Neural crest cell (in vitro differentiated cells): ENCODE measurements at regions not wholly inside any gene's neighbourhood (a gene's known extent, or its start where the extent isn't known, plus 50 kb on each side); places are given as distances from the start of the nearest gene placed in this dataset.

Source experiments
- DNase-seq: peaks from one replicate; pipeline ENCODE4 v3.0.0; 2021; ENCODE audit warnings: low read depth, mixed read lengths, low spot score
- H3K27ac Mint-ChIP-seq: one replicate; pipeline ENCODE4 v1.8.0; 2021; ENCODE audit warnings: mild to moderate bottlenecking, mixed read lengths; ENCODE audit not compliant: unreplicated experiment
- H3K27me3 Mint-ChIP-seq: 2 replicates; pipeline ENCODE4 v1.8.0; 2021; ENCODE audit warnings: low read depth, mild to moderate bottlenecking, mixed read lengths
- H3K36me3 Mint-ChIP-seq: 2 replicates; pipeline ENCODE4 v1.8.0; 2021; ENCODE audit warnings: low read depth, mild to moderate bottlenecking, mixed read lengths
- H3K4me1 Mint-ChIP-seq: 2 replicates; pipeline ENCODE4 v1.8.0; 2021; ENCODE audit warnings: mixed read lengths
- H3K4me3 Mint-ChIP-seq: one replicate; pipeline ENCODE4 v1.8.0; 2021; ENCODE audit warnings: mild to moderate bottlenecking, mixed read lengths
- H3K9me3 Mint-ChIP-seq: 2 replicates; pipeline ENCODE4 v1.8.0; 2021; ENCODE audit warnings: mixed read lengths
- CTCF ChIP-seq: fragments of 200-600 bp; sonication (generic); conservative IDR thresholded peaks from 2 replicates; pipeline ENCODE4 v1.5.0; 2021; ENCODE audit warnings: antibody characterized with exemption, mild to moderate bottlenecking

GRCh38 chr1:58932859-58933598 is 149.2 kb upstream of the JUN start:
- H3K36me3 Mint-ChIP-seq = no peaks in the 10 kb centered on the region
- peaks cover 9% of the 10 kb centered on the region for H3K4me1 Mint-ChIP-seq
- DNase-seq = no peak
- H3K27me3 Mint-ChIP-seq = no peaks in the 10 kb centered on the region
- no peak overlapping the region for H3K4me3 Mint-ChIP-seq
- peaks cover 4% of the 10 kb centered on the region for H3K9me3 Mint-ChIP-seq
- peak overlapping the region; percentile 8 for H3K27ac Mint-ChIP-seq
- TF ChIP-seq CTCF = no peak

- peaks cover 4% of the 10 kb centered on the region for H3K9me3 Mint-ChIP-seq
- H3K27ac Mint-ChIP-seq = no peak overlapping the region
- no peak overlapping the region for H3K4me3 Mint-ChIP-seq
- H3K27me3 Mint-ChIP-seq = no peaks in the 10 kb centered on the region
- no peaks in the 10 kb centered on the region for H3K36me3 Mint-ChIP-seq
- DNase-seq = no peak
- H3K4me1 Mint-ChIP-seq = peaks cover 9% of the 10 kb centered on the region
- TF ChIP-seq CTCF = no peak
These were observed 149.7 kb upstream of the JUN start for GRCh38 chr1:58933599-58933926.

- peaks cover 4% of the 10 kb centered on the region for H3K9me3 Mint-ChIP-seq
- H3K4me3 Mint-ChIP-seq = no peak overlapping the region
- no peak overlapping the region for H3K27ac Mint-ChIP-seq
- no peaks in the 10 kb centered on the region for H3K27me3 Mint-ChIP-seq
- no peaks in the 10 kb centered on the region for H3K36me3 Mint-ChIP-seq
- no peak for TF ChIP-seq CTCF
- H3K4me1 Mint-ChIP-seq = peaks cover 9% of the 10 kb centered on the region
- no peak for DNase-seq
These were observed 150.9 kb upstream of the JUN start for GRCh38 chr1:58934706-58935105.

GRCh38 chr1:58936973-58937372 is 153.1 kb upstream of the JUN start:
- peaks cover 4% of the 10 kb centered on the region for H3K9me3 Mint-ChIP-seq
- no peak overlapping the region for H3K4me3 Mint-ChIP-seq
- TF ChIP-seq CTCF = no peak
- H3K27ac Mint-ChIP-seq = no peak overlapping the region
- DNase-seq = no peak
- H3K36me3 Mint-ChIP-seq = no peaks in the 10 kb centered on the region
- peaks cover 9% of the 10 kb centered on the region for H3K4me1 Mint-ChIP-seq
- no peaks in the 10 kb centered on the region for H3K27me3 Mint-ChIP-seq

- Mint-ChIP-seq H3K4me1 (peaks cover 9% of the 10 kb centered on the region), H3K36me3 (no peaks in the 10 kb centered on the region), H3K27ac (no peak overlapping the region), H3K4me3 (no peak overlapping the region), H3K27me3 (no peaks in the 10 kb centered on the region), H3K9me3 (no peaks in the 10 kb centered on the region)
- DNase-seq = no peak
- no peak for TF ChIP-seq CTCF
These were observed 155.3 kb upstream of the JUN start for GRCh38 chr1:58939146-58939545.
